ENCODE measurements at regions not wholly inside any gene's neighbourhood (a gene's known extent, or its start where the extent isn't known, plus 50 kb on each side); places are given as distances from the start of the nearest gene placed in this dataset. TPM values are rescaled to one million over a fixed set of nuclear protein-coding genes. Genes with fewer than 3 reads are reported as not detected.

Small RNAs in the stretch of these regions (small RNA-seq; reads per million reads assigned to genes)
- not detected for gene RN7SKP279

All from fibroblast of villous mesenchyme (primary cell).